ENCODE measurements at regions not wholly inside any gene's neighbourhood (a gene's known extent, or its start where the extent isn't known, plus 50 kb on each side); places are given as distances from the start of the nearest gene placed in this dataset.

DNA sequence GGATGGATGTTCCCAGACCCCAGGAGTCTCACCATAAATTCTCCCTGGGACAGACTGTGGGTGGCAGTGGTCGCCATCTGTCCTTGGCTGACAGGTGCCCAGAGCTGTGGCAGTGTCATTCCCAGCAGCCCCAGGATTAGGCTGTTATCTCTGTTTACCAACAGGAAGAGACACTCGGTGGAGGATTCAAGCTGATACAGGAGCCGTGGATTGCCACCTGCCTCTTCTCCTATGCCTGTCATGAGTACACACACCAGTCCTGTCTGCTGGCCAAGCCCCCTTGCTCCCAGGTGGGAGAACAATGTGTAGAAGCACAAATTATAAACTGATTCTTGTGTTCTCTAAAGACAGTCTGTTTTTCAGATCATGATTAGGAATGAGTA, 152.6 kb downstream of the ETS2 start:
- peaks cover 44% of the 10 kb centered on the region for H3K4me1 ChIP-seq (ENCODE audit: insufficient read depth, low read length)
- no peak overlapping the region; the same call in 1 of the 2 replicates for H2AFZ ChIP-seq (ENCODE audit: low read depth, low read length)
- no peak overlapping the region for H3K4me3 ChIP-seq (ENCODE audit: low read depth in 1 of 2, low read length in 2 of 2)
- H3K36me3 ChIP-seq (ENCODE audit: insufficient read depth, low read length), result no peaks in the 10 kb centered on the region
- H3K79me2 ChIP-seq (ENCODE audit: insufficient read depth, low read length), result no peaks in the 10 kb centered on the region
- peak overlapping the region; percentile 88 for H3K27ac ChIP-seq (ENCODE audit: low read length)
- H4K20me1 ChIP-seq (ENCODE audit: insufficient read depth, low read length), result no peaks in the 10 kb centered on the region
- no peak overlapping the region for H3K4me2 ChIP-seq (ENCODE audit: insufficient read depth, low read length)
- TF ChIP-seq, protein P1, sequence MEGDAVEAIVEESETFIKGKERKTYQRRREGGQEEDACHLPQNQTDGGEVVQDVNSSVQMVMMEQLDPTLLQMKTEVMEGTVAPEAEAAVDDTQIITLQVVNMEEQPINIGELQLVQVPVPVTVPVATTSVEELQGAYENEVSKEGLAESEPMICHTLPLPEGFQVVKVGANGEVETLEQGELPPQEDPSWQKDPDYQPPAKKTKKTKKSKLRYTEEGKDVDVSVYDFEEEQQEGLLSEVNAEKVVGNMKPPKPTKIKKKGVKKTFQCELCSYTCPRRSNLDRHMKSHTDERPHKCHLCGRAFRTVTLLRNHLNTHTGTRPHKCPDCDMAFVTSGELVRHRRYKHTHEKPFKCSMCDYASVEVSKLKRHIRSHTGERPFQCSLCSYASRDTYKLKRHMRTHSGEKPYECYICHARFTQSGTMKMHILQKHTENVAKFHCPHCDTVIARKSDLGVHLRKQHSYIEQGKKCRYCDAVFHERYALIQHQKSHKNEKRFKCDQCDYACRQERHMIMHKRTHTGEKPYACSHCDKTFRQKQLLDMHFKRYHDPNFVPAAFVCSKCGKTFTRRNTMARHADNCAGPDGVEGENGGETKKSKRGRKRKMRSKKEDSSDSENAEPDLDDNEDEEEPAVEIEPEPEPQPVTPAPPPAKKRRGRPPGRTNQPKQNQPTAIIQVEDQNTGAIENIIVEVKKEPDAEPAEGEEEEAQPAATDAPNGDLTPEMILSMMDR (IDR thresholded peaks at IDR 0.05; ENCODE audit: borderline replicate concordance, extremely low read depth, low read length, poor library complexity, severe bottlenecking), result no peak
- no peak for TF ChIP-seq EZH2 (IDR thresholded peaks at IDR 0.05; ENCODE audit: borderline replicate concordance, low read depth, low read length, severe bottlenecking)
- H3K9me3 ChIP-seq (ENCODE audit: insufficient read depth, low read length, severe bottlenecking), result peaks cover 6% of the 10 kb centered on the region
- DNase-seq, result no peak
- no peak for ATAC-seq (ENCODE audit: insufficient read depth, low read depth)
- H3K27me3 ChIP-seq (ENCODE audit: insufficient read depth, low read length, poor library complexity), result no peaks in the 10 kb centered on the region
- H3K9ac ChIP-seq (ENCODE audit: low read depth, low read length), result 0 out of 2 replicates have a peak overlapping the region, but pooled peaks have one; percentile 34

DNA sequence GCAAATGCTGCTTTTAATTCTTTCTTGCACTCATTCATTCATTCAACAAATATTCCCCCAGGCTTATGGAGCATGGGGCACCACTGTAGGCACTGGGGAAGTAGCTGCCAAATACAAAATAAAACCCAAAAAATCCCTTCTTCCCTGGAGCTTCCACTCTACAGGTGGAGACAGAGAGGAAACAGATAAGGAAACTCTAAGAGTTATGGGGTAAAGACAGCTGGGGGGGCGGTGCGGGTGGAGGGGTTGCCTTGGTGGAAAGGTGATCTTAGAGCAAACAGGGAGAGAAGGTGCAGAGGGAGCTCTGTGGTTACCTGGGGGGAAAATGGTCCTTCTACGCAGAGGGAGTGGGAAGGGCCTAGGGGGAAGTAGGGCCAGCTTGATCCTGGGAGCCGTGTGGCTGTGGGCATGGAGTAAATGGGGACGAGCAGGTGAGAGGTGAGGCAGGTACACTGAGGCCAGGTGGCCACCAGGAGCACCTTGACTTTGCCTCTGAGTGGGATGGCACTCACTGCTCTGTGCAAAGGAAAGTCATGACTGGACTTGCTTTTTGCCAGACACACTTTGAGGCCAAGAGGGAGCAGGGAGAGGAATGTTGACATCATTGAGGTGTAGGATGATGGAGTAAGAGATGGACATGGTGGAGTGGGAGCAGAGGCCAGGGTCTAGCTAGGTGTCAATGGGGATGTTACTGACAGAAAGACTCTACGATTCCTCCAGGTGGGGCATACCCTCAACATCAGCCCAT, 152.0 kb downstream of the ETS2 start:
- H3K4me1 ChIP-seq (ENCODE audit: insufficient read depth, low read length), result peaks cover 44% of the 10 kb centered on the region
- TF ChIP-seq EZH2 (IDR thresholded peaks at IDR 0.05; ENCODE audit: borderline replicate concordance, low read depth, low read length, severe bottlenecking), result no peak
- TF ChIP-seq, protein P1 (IDR thresholded peaks at IDR 0.05; ENCODE audit: borderline replicate concordance, extremely low read depth, low read length, poor library complexity, severe bottlenecking), result no peak
- no peak overlapping the region for H2AFZ ChIP-seq (ENCODE audit: low read depth, low read length)
- H3K9me3 ChIP-seq (ENCODE audit: insufficient read depth, low read length, severe bottlenecking), result peaks cover 3% of the 10 kb centered on the region
- no peak overlapping the region for H3K4me2 ChIP-seq (ENCODE audit: insufficient read depth, low read length)
- no peaks in the 10 kb centered on the region for H3K79me2 ChIP-seq (ENCODE audit: insufficient read depth, low read length)
- peak overlapping the region; percentile 88 for H3K27ac ChIP-seq (ENCODE audit: low read length)
- ATAC-seq (ENCODE audit: insufficient read depth, low read depth), result no peak
- H3K36me3 ChIP-seq (ENCODE audit: insufficient read depth, low read length), result no peaks in the 10 kb centered on the region
- H3K9ac ChIP-seq (ENCODE audit: low read depth, low read length), result no peak overlapping the region
- no peak overlapping the region for H3K4me3 ChIP-seq (ENCODE audit: low read depth in 1 of 2, low read length in 2 of 2)
- H4K20me1 ChIP-seq (ENCODE audit: insufficient read depth, low read length), result no peaks in the 10 kb centered on the region
- H3K27me3 ChIP-seq (ENCODE audit: insufficient read depth, low read length, poor library complexity), result no peaks in the 10 kb centered on the region
- no peak for DNase-seq

DNA sequence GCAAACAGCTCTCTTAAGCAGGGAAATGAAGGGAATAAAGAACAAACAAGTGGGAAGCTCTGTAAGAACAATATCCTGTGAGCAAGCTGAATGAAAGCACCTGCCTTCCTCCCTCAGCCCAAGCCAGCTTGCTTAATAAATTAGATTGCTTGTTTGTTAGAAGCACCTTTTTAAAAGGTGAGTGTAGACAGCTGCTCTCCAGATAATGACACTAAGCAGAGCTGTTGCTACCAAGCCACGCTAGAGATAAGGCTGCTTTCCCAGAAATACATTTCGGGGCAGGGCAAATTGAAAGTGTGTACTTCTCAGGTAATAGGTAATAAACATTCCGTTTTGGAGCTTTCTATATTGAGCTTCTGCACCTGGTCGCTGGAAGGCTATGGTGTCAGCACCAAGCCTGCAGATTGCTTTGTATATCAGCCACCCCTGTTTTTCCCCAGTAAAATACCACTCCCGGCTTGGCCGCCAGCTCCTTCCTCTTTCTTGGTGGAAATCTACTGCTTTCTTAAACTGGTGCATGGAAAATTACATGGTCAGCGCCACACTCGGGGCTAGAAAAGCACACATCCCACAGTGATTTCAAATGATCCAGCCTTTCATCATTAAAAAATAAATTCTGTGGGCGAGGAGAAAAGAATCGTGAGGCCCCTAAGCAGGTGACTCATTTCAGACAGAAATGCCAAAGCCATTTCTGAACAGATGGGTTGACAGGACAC, 151.3 kb downstream of the ETS2 start:
- Histone ChIP-seq H4K20me1 (ENCODE audit: insufficient read depth, low read length) (no peaks in the 10 kb centered on the region), H3K36me3 (ENCODE audit: insufficient read depth, low read length) (no peaks in the 10 kb centered on the region), H3K27ac (ENCODE audit: low read length) (peak overlapping the region; percentile 88; the same call in 1 of the 2 replicates), H2AFZ (ENCODE audit: low read depth, low read length) (no peak overlapping the region), H3K9me3 (ENCODE audit: insufficient read depth, low read length, severe bottlenecking) (peaks cover 2% of the 10 kb centered on the region), H3K4me1 (ENCODE audit: insufficient read depth, low read length) (peaks cover 44% of the 10 kb centered on the region), H3K4me2 (ENCODE audit: insufficient read depth, low read length) (no peak overlapping the region), H3K27me3 (ENCODE audit: insufficient read depth, low read length, poor library complexity) (no peaks in the 10 kb centered on the region), H3K9ac (ENCODE audit: low read depth, low read length) (no peak overlapping the region), H3K4me3 (ENCODE audit: low read depth in 1 of 2, low read length in 2 of 2) (no peak overlapping the region), H3K79me2 (ENCODE audit: insufficient read depth, low read length) (no peaks in the 10 kb centered on the region)
- ATAC-seq (ENCODE audit: insufficient read depth, low read depth) (no peak), DNase-seq (no peak)
- no peak for TF ChIP-seq EZH2 (IDR thresholded peaks at IDR 0.05; ENCODE audit: borderline replicate concordance, low read depth, low read length, severe bottlenecking)
- TF ChIP-seq, protein P1 (IDR thresholded peaks at IDR 0.05; ENCODE audit: borderline replicate concordance, extremely low read depth, low read length, poor library complexity, severe bottlenecking), result no peak
